Motor neuron (in vitro differentiated cells): ENCODE measurements at regions not wholly inside any gene's neighbourhood (a gene's known extent, or its start where the extent isn't known, plus 50 kb on each side); places are given as distances from the start of the nearest gene placed in this dataset.
"Not testable (repeated sequence)": the region's sequence is repeated elsewhere in the genome, so short reads cannot be mapped to it uniquely, and the experiment has no call there.

ENCODE experiments used
- ATAC-seq, 8 experiments: fragments of 200-7000 bp; cut with Tn5 transposase; replicated peaks in 6 of 8; 2 replicates each; pipeline ENCODE4 v1.8.0; 2021; ENCODE audit warnings: mild to moderate bottlenecking in 8 of 8, moderate library complexity in 8 of 8
- H3K27ac ChIP-seq, 2 donors: fragments of 250-450 bp; sonication (Bioruptor Pico); 2 replicates each; pipeline ENCODE4 v1.9.0; 2021; ENCODE audit warnings: antibody characterized with exemption in 2 of 2, mild to moderate bottlenecking in 2 of 2, moderate library complexity in 1 of 2
- H3K4me1 ChIP-seq, 2 donors: fragments of 250-450 bp; sonication (Bioruptor Pico); replicated peaks in 1 of 2; 2 replicates each; pipeline ENCODE4 v1.6.1; 2021; ENCODE audit warnings: antibody characterized with exemption in 2 of 2, mild to moderate bottlenecking in 2 of 2, moderate library complexity in 1 of 2
- H3K4me3 ChIP-seq, 5 donors: fragments of 250-450 bp; sonication (Bioruptor Pico); 2 replicates each; pipeline ENCODE4 v1.9.0; 2021; ENCODE audit warnings: antibody characterized with exemption in 5 of 5, mild to moderate bottlenecking in 5 of 5, moderate library complexity in 4 of 5
- WGBS, 10 experiments: fragments of 450-650 bp; shearing (Covaris generic); methylation state at CpG; one replicate each; pipeline ENCODE4 v1.0.0; 2022; 5-methylcytosine and 5-hydroxymethylcytosine counted together
- in situ Hi-C, 9 experiments: fragments of 400-800 bp; cut with MboI; loops; one replicate each; pipeline ENCODE4 v1.15.0; 2021; ENCODE audit warnings: low sequenced_read_pairs in 9 of 9, low pct_unique_long_range_greater_than_20kb in 2 of 9; ENCODE audit not compliant: unreplicated experiment in 9 of 9

DNA sequence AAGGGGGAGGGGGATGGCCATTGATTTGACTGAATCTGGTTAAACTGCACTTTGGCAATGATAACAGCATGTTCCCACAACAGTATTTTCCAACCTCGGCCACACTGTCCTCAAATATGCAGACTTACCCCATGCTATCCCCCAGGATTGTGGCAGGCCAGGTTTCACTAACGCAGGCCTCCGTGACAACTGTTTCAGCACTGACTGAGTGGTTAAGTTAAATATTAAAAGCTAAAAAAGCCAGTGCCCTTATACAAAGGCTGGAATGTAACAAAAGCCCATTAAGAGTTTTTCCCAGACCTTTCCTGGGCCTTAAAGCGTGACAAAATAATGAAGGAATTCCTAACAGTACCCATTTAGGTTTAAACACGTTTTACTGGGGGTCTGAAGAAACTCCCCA, 202.9 kb downstream of the USP25 start:
- H3K27ac ChIP-seq: no peak overlapping the region
- H3K4me1 ChIP-seq: no peaks in the 10 kb centered on the region
- in situ Hi-C loops: no loop called here
- no peak for ATAC-seq
- no peak overlapping the region for H3K4me3 ChIP-seq
- WGBS, 10 experiments: 32 to 100% (median 68%) methylated on average over 1 to 5 of the region's 5 CpGs; no CpG with 5 or more reads in 2 of the 10 experiments

DNA sequence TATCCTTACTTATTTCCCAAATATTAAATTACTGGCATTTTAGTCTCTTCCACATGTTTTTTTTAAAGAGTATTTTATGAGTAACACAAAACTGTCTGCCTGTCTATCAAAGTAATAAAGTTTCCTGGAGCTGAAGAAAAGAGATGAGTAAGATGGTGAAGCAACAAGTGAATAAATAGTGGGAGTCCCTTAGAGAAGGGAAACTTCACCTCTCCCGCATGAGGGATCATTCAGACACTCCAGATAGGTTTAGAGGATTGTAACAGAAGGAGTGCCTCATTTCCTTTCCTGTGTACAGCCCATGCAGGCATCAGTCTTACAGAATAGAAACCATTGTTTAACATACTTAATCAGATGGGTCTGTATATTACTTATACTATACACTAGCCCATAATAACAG, 205.7 kb downstream of the USP25 start:
- Histone ChIP-seq H3K4me3 (no peak overlapping the region), H3K27ac (no peak overlapping the region), H3K4me1 (no peaks in the 10 kb centered on the region)
- in situ Hi-C loops: no loop called here
- WGBS, 10 experiments: 60 to 100% (median 80%) methylated on average over 1 of the region's 1 CpG; no CpG with 5 or more reads in 5 of the 10 experiments
- no peak for ATAC-seq

DNA sequence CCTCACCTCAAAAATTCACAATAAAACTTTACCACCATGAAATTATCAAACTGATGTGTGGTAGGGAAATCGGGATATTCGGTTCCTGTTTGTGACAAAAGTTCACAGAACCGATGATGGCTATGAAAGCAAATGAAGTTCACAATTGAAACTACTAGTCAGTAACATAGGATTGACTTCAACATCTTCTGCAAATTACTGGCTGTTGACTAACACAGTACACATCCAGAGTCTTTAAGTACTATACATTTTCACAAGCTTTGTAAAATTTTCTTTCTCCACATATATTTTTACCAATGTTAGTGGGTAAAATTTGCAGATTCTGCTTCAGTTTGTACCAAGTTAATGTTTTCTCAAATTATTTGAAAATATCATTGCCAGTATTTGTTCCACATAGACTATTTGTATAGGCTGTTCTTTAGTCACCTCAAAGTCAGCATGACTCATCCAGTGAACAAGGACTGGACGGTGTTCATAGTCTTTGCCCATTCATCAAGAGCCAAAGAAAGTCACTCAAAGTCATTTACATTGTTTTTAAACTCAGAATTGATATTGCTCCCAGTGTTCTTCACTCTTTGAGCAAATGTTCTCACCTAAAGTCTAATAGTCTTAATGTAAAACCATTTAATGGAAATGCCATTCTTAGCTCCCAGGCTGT, 213.4 kb downstream of the USP25 start:
- WGBS, 10 experiments: 62 to 100% (median 81%) methylated on average over 1 to 4 of the region's 4 CpGs
- peaks cover 0 to 11% of the 10 kb centered on the region in 2 donors for H3K4me1 ChIP-seq
- H3K4me3 ChIP-seq: no peak overlapping the region
- H3K27ac ChIP-seq: no peak overlapping the region
- in situ Hi-C loops: no loop called here
- peak in 2 of 8 experiments; percentile 47 to 65 for ATAC-seq

DNA sequence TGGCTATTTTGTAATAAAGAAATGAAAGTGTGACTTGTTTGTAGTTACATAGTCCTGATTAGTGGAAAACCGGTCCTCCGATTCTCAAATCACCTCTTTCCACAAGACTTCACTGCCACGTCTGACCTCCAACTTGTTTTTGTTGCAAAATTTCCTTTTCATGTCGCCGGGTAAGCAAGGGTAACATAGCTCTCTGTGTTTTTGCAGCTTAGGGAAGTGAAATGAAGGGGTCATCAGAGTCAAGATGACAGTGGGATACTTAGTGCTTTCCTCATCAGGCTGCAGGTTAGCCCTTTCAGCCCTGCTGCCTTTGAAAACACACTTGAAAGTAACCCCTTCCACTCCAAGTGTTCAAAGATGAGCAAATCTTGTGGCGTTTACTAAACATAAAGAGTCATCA, 217.9 kb downstream of the USP25 start:
- ATAC-seq: no peak

DNA sequence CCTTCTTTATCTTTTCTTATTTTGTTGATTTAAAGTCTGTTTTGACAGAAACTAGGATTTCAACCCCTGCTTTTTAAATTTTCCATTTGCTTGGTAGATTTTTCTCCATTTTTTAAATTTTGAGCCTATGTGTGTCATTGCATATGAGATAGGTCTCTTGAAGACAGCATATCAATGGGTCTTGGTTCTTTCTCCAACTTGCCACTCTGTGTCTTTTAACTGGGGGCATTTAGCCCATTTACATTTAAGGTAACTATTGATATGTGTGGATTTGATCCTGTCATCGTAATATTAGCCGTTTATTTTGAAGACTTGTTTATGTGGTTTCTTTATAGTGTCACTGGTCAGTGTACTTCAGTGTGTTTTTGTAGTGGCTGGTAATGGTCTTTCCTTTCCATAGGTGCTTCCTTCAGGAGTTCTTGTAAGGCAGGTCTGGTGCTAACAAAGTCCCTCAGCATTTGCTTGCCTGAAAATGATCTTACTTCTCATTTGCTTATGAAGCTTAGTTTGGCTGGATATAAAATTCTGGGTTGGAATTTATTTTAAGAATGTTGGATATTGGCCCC, 223.9 kb downstream of the USP25 start:
- no peak for ATAC-seq
- Histone ChIP-seq H3K4me1 (no peaks in the 10 kb centered on the region), H3K27ac (no peak overlapping the region), H3K4me3 (no peak overlapping the region)
- in situ Hi-C loops: no loop called here
- WGBS, 10 experiments: 79 to 100% (median 100%) methylated on average over 1 to 2 of the region's 2 CpGs; no CpG with 5 or more reads in 4 of the 10 experiments

More for the DNA sequence above, 217.9 kb downstream of the USP25 start:
- 0 to 56% (median 17%) methylated on average over 1 to 6 of the region's 6 CpGs for WGBS, 10 experiments
- in situ Hi-C loops: no loop called here
- peaks cover 0 to 11% of the 10 kb centered on the region in 2 donors for H3K4me1 ChIP-seq
- no peak overlapping the region for H3K27ac ChIP-seq
- H3K4me3 ChIP-seq: no peak overlapping the region

DNA sequence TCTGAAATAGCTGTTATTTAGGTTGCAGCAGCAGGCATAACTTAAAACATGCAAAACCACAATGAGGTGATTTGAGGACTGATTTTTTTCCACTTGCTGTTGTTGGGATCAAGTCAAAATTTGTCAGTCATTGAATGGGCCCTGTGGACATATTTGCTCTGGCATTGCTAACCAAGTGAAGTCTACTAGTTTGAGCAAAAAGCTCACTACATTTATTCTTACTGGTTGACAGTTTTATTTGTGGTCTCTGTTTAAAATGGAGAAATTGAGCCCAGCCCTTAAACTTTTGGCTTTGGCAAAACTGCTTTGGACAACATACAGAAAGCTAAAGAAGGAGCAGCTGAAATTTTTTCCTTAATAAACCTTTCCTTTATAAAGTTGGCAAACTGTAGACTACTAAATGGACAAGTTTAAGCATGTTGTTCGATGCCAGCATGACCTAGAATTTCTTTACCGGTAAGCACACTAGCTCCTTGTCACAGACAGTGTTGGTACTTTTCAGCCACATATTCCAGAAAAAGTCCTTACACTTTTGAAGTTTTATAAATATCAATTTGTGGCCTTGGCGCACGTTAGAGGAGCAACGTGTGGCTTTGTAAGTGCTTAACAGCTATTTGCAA, 234.6 kb downstream of the USP25 start:
- in situ Hi-C loops: no loop called here
- ATAC-seq: peak in 1 of 8 experiments; percentile 12
- WGBS, 10 experiments: 41 to 100% (median 88%) methylated on average over 2 to 5 of the region's 5 CpGs; no CpG with 5 or more reads in 1 of the 10 experiments

DNA sequence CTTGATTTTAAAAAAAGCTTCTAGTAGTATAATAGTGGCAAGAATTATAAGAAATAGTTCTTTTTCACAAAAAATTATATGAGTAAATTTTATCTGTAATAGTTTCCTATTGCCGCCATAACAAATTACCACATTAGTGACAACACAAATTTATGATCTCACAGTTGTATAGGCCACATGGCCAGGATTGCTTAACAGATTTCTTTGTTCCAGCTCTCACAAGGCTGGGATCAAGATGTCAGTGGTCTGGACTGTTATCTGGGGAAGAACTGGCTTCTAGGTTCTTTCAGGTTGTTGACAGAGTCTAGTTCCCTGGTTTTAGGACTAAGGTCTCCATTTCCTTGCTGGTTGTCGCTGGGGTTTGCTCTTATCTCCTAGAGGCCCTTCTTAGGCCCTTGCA, 236.4 kb downstream of the USP25 start:
- H3K4me3 ChIP-seq: no peak overlapping the region
- ATAC-seq: no peak
- H3K4me1 ChIP-seq: peaks cover 2 to 8% of the 10 kb centered on the region in 2 donors
- no peak overlapping the region for H3K27ac ChIP-seq
- in situ Hi-C loops: no loop called here
- WGBS, 10 experiments: 50 to 100% (median 93%) methylated on average over 1 to 2 of the region's 2 CpGs; no CpG with 5 or more reads in 2 of the 10 experiments

More for the DNA sequence above, 234.6 kb downstream of the USP25 start:
- Histone ChIP-seq H3K27ac (no peak overlapping the region), H3K4me1 (peaks cover 2 to 8% of the 10 kb centered on the region in 2 donors), H3K4me3 (no peak overlapping the region)

DNA sequence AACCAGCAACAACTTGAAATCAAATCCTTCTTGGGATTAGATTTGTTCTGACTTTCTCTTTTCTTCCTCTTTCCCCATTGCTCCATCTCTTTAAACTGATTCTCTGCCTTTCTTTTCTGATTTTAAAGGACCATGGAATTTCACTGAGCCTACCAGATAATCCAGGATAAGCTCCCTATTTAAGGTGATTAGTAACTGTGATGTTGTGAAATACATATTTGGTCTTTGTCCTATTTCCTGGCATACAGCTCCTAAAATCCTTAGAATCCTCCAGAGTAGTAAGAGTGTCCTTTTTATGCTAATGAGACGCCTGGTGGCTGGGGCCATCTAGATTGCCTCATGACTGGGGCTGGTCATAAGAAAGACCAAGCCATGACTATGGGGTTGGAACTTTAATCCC, 236.9 kb downstream of the USP25 start:
- WGBS, 10 experiments: 63 to 100% (median 77%) methylated on average over 1 of the region's 1 CpG; no CpG with 5 or more reads in 6 of the 10 experiments
- no peak overlapping the region for H3K27ac ChIP-seq
- in situ Hi-C loops: no loop called here
- no peak for ATAC-seq
- H3K4me1 ChIP-seq: peaks cover 2 to 8% of the 10 kb centered on the region in 2 donors
- no peak overlapping the region for H3K4me3 ChIP-seq

DNA sequence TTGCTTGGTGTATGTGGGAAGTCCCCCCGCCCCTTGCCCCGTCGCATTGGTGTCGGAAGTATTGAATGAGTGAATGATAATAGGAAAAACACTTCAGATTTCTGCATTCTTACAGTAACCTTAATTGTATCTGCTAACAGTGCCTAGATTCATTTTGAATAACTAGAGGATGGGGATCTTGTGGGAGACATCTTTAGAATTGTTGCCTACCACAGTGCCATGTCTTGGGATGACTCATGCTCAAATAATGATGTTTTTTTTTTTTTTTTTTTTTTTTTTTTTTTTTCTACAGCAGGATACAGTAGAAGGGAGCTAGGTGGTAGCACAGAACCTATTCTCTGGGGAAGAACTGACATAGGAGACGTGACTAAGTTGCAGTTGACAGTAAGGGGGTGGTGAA, 237.9 kb downstream of the USP25 start:
- H3K4me3 ChIP-seq: no peak overlapping the region
- 50 to 100% (median 98%) methylated on average over 1 to 4 of the region's 5 CpGs; no CpG with 5 or more reads in 2 of the 10 experiments for WGBS, 10 experiments
- H3K27ac ChIP-seq: no peak overlapping the region
- peak in 4 of 8 experiments; percentile 22 to 43 (median 34) for ATAC-seq
- peaks cover 2 to 8% of the 10 kb centered on the region in 2 donors for H3K4me1 ChIP-seq
- in situ Hi-C loops: no loop called here

DNA sequence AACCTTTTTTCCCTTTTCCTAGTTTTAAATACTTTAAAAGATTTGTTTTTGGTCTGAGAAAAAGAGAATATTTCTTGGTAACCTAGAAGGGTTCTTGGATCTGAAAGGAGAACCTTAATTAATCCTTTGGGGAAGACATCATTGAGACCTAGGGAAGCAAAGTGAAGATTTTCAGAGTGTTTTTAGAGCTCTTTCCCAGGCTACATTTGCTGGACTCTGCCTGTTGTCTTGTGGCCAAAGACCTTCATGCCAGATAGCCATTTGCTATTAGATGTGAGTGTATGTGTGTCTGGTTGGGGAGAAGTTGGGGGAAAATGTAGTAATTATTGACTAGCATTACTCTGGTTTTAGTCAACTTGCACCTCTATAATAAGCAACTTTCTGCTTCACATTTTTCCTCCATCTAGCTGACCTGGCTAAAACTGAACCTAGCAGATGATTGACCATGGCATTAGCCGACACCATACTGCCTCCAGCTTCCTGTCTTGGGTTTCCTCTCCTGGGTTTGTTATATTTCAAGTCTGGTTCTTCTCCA, 239.1 kb downstream of the USP25 start:
- Histone ChIP-seq H3K4me3 (no peak overlapping the region), H3K4me1 (peaks cover 2 to 8% of the 10 kb centered on the region in 2 donors), H3K27ac (no peak overlapping the region)
- 67 to 100% (median 89%) methylated on average over 1 of the region's 1 CpG; no CpG with 5 or more reads in 1 of the 10 experiments for WGBS, 10 experiments
- in situ Hi-C loops: no loop called here
- no peak for ATAC-seq

DNA sequence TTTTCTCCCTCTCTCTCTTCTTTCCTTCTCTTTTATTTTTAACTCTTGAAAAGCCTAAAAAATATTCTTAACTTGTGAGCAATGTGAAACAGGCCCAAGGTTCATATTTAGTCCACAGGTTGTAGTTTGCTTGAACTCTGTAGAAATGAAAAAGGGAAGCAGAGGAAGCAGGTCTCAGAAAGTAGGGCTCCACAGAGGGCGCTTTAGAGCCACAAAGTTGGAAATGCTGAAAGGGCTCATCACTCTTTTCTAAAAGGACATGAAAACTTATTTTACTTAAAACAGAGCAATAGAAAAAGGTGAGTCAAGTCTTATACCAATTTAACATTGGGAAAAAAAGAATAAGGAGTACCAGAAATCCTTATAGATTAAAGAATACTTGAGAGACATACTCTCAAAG, 247.0 kb downstream of the USP25 start:
- Histone ChIP-seq H3K4me3 (no peak overlapping the region), H3K4me1 (peaks cover 0 to 14% of the 10 kb centered on the region in 2 donors), H3K27ac (no peak overlapping the region)
- ATAC-seq: no peak
- 29 to 100% (median 53%) methylated on average over 1 of the region's 1 CpG; no CpG with 5 or more reads in 2 of the 10 experiments for WGBS, 10 experiments
- in situ Hi-C loops: no loop called here

DNA sequence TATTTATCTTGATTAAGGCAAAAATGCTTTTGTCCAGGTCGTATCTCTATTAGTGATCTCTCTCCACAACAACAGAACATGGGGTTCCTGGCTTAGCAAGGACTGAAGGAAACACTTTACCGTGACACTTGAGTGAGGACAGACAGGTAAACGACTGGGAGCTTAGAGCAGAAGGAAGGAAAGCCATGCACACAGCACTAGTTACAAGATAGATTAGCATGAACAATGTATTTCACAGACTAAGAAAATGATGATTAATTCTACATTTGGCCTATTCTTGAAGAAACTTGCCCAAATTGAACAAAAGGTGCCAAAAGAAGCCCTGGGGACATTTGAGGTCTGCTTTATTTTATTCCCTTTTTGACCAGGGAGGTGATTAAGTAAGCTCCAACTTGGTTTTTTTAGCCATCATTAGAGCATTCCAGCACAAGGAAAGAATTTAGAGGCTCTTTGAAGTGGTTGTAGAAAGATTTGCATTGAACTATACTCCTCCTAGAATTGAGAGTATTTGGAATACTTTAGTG, 248.5 kb downstream of the USP25 start:
- WGBS, 10 experiments: 14 to 100% (median 60%) methylated on average over 1 to 3 of the region's 3 CpGs; no CpG with 5 or more reads in 1 of the 10 experiments
- Histone ChIP-seq H3K4me1 (peaks cover 0 to 14% of the 10 kb centered on the region in 2 donors), H3K4me3 (no peak overlapping the region), H3K27ac (peak overlapping the region in 1 of 2 donors; percentile 61)
- in situ Hi-C loops: no loop called here
- peak in 4 of 8 experiments; percentile 21 to 99 (median 76) for ATAC-seq

DNA sequence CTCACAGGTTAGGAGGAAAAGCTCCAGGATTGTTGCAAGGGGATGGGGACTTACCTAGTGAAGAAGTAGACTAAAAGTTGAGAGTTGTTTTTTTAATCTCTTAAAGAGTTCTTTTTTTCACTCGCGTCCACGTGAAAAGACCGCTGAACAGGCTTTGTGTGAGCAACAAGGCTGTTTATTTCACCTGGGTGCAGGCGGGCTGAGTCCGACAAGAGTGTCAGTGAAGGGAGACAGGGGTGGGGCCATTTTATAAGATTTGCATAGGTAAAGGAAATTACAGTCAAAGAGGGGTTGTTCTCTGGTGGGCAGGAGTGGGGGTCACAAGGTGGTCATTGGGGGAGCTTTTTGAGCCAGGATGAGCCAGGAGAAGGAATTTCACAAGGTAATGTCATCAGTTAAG, 249.7 kb downstream of the USP25 start:
- H3K4me3 ChIP-seq, H3K27ac ChIP-seq, in situ Hi-C loops, ATAC-seq: not testable (repeated sequence)
- WGBS, 10 experiments: 80 to 100% (median 96%) methylated on average over 1 to 5 of the region's 6 CpGs; no CpG with 5 or more reads in 2 of the 10 experiments
- peaks cover 0 to 14% of the 10 kb centered on the region in 2 donors for H3K4me1 ChIP-seq
